Ectodermal cell (in vitro differentiated cells): ENCODE measurements at regions not wholly inside any gene's neighbourhood (a gene's known extent, or its start where the extent isn't known, plus 50 kb on each side); places are given as distances from the start of the nearest gene placed in this dataset.

Experiments
- H3K27ac ChIP-seq: 2 replicates; pipeline ENCODE4 v1.7.0; 2013; ENCODE audit warnings: mild to moderate bottlenecking, low read depth, low read length; ENCODE audit not compliant: insufficient read depth, poor library complexity, severe bottlenecking
- H3K27me3 ChIP-seq: 2 replicates; pipeline ENCODE4 v1.7.0; 2013; ENCODE audit warnings: mild to moderate bottlenecking, low read length; ENCODE audit not compliant: insufficient read depth, control insufficient read depth, poor library complexity, severe bottlenecking
- H3K36me3 ChIP-seq: one replicate; pipeline ENCODE4 v1.7.0; 2013; ENCODE audit warnings: low read length; ENCODE audit not compliant: control insufficient read depth, insufficient read depth
- H3K4me1 ChIP-seq: one replicate; pipeline ENCODE4 v1.7.0; 2013; ENCODE audit warnings: low read length; ENCODE audit not compliant: control insufficient read depth, insufficient read depth
- H3K4me3 ChIP-seq: 2 replicates; pipeline ENCODE4 v1.7.0; 2013; ENCODE audit warnings: low read depth, low read length, control low read depth; ENCODE audit not compliant: insufficient read depth
- H3K9me3 ChIP-seq: 2 replicates; pipeline ENCODE4 v1.7.0; 2013; ENCODE audit warnings: mild to moderate bottlenecking, low read length, moderate library complexity; ENCODE audit not compliant: control insufficient read depth
- WGBS, 2 experiments: methylation state at CpG; one replicate each; pipeline ENCODE4 v1.1.7; 2013; ENCODE audit warnings: missing lambda C conversion rate in 2 of 2; 5-methylcytosine and 5-hydroxymethylcytosine counted together

- WGBS, 2 experiments = 93 to 95% methylated on average over 3 of the region's 3 CpGs
- no peaks in the 10 kb centered on the region for H3K27me3 ChIP-seq
- no peak overlapping the region for H3K27ac ChIP-seq
- H3K4me1 ChIP-seq = no peaks in the 10 kb centered on the region
- H3K4me3 ChIP-seq = no peak overlapping the region
- H3K9me3 ChIP-seq = no peaks in the 10 kb centered on the region
- H3K36me3 ChIP-seq = no peaks in the 10 kb centered on the region
Observed at GRCh38 chr5:2681476-2681875, 70.0 kb downstream of the IRX2 start.

GRCh38 chr5:2680979-2681378 is 70.5 kb downstream of the IRX2 start:
- Histone ChIP-seq H3K36me3 (no peaks in the 10 kb centered on the region), H3K9me3 (no peaks in the 10 kb centered on the region), H3K4me1 (no peaks in the 10 kb centered on the region), H3K27ac (no peak overlapping the region), H3K4me3 (no peak overlapping the region), H3K27me3 (no peaks in the 10 kb centered on the region)
- WGBS, 2 experiments = 96 to 98% methylated on average over 2 of the region's 2 CpGs

- H3K9me3 ChIP-seq = no peaks in the 10 kb centered on the region
- H3K27me3 ChIP-seq = no peaks in the 10 kb centered on the region
- H3K36me3 ChIP-seq = no peaks in the 10 kb centered on the region
- no peak overlapping the region for H3K4me3 ChIP-seq
- no peak overlapping the region for H3K27ac ChIP-seq
- H3K4me1 ChIP-seq = no peaks in the 10 kb centered on the region
- 91 to 92% methylated on average over 2 of the region's 2 CpGs for WGBS, 2 experiments
Observed at GRCh38 chr5:2677689-2678088, 73.8 kb downstream of the IRX2 start.

GRCh38 chr5:2675548-2675947 is 75.9 kb downstream of the IRX2 start:
- WGBS, 2 experiments = 94 to 95% methylated on average over 7 of the region's 7 CpGs
- no peak overlapping the region for H3K4me3 ChIP-seq

GRCh38 chr5:2674456-2674855 is 77.0 kb downstream of the IRX2 start:
- H3K9me3 ChIP-seq = no peaks in the 10 kb centered on the region
- no peak overlapping the region for H3K27ac ChIP-seq
- H3K36me3 ChIP-seq = no peaks in the 10 kb centered on the region
- H3K4me1 ChIP-seq = peaks cover 4% of the 10 kb centered on the region
- no peak overlapping the region for H3K4me3 ChIP-seq
- no peaks in the 10 kb centered on the region for H3K27me3 ChIP-seq
- WGBS, 2 experiments = 94 to 97% methylated on average over 3 of the region's 3 CpGs

More at GRCh38 chr5:2675548-2675947, 75.9 kb downstream of the IRX2 start:
- Histone ChIP-seq H3K27me3 (no peaks in the 10 kb centered on the region), H3K9me3 (no peaks in the 10 kb centered on the region), H3K36me3 (no peaks in the 10 kb centered on the region), H3K4me1 (peaks cover 4% of the 10 kb centered on the region), H3K27ac (no peak overlapping the region)

- H3K36me3 ChIP-seq = no peaks in the 10 kb centered on the region
- no peaks in the 10 kb centered on the region for H3K27me3 ChIP-seq
- H3K4me1 ChIP-seq = peaks cover 11% of the 10 kb centered on the region
- H3K4me3 ChIP-seq = no peak overlapping the region
- no peaks in the 10 kb centered on the region for H3K9me3 ChIP-seq
- H3K27ac ChIP-seq = no peak overlapping the region
- WGBS, 2 experiments = 85 to 88% methylated on average over 13 to 14 of the region's 14 CpGs
Observed at GRCh38 chr5:2670940-2671339, 80.5 kb downstream of the IRX2 start.

- Histone ChIP-seq H3K36me3 (no peaks in the 10 kb centered on the region), H3K4me1 (peaks cover 13% of the 10 kb centered on the region), H3K27me3 (no peaks in the 10 kb centered on the region), H3K27ac (no peak overlapping the region), H3K4me3 (no peak overlapping the region), H3K9me3 (no peaks in the 10 kb centered on the region)
- WGBS, 2 experiments = 85 to 88% methylated on average over 16 of the region's 16 CpGs
Observed at GRCh38 chr5:2669913-2670312, 81.6 kb downstream of the IRX2 start.

GRCh38 chr5:2669259-2669658 is 82.2 kb downstream of the IRX2 start:
- WGBS, 2 experiments = 90 to 91% methylated on average over 4 of the region's 4 CpGs
- H3K27ac ChIP-seq = no peak overlapping the region
- H3K4me3 ChIP-seq = no peak overlapping the region
- no peaks in the 10 kb centered on the region for H3K36me3 ChIP-seq
- H3K27me3 ChIP-seq = no peaks in the 10 kb centered on the region
- H3K4me1 ChIP-seq = peaks cover 13% of the 10 kb centered on the region
- H3K9me3 ChIP-seq = no peaks in the 10 kb centered on the region

- no peaks in the 10 kb centered on the region for H3K9me3 ChIP-seq
- no peak overlapping the region for H3K4me3 ChIP-seq
- WGBS, 2 experiments = 18 to 19% methylated on average over 10 of the region's 11 CpGs
- no peaks in the 10 kb centered on the region for H3K27me3 ChIP-seq
- no peaks in the 10 kb centered on the region for H3K36me3 ChIP-seq
- H3K4me1 ChIP-seq = peaks cover 13% of the 10 kb centered on the region
- no peak overlapping the region for H3K27ac ChIP-seq
Observed at GRCh38 chr5:2666081-2666480, 85.4 kb downstream of the IRX2 start.

- peaks cover 19% of the 10 kb centered on the region for H3K4me1 ChIP-seq
- H3K9me3 ChIP-seq = no peaks in the 10 kb centered on the region
- 75 to 82% methylated on average over 3 of the region's 3 CpGs for WGBS, 2 experiments
- H3K27ac ChIP-seq = no peak overlapping the region
- H3K27me3 ChIP-seq = no peaks in the 10 kb centered on the region
- H3K36me3 ChIP-seq = no peaks in the 10 kb centered on the region
- no peak overlapping the region for H3K4me3 ChIP-seq
Observed at GRCh38 chr5:2663489-2663888, 88.0 kb downstream of the IRX2 start.

- Histone ChIP-seq H3K36me3 (no peaks in the 10 kb centered on the region), H3K4me1 (peaks cover 10% of the 10 kb centered on the region), H3K27me3 (no peaks in the 10 kb centered on the region), H3K9me3 (no peaks in the 10 kb centered on the region), H3K27ac (no peak overlapping the region), H3K4me3 (no peak overlapping the region)
- 39 to 42% methylated on average over 3 to 8 of the region's 8 CpGs for WGBS, 2 experiments
Observed at GRCh38 chr5:2660315-2660714, 91.2 kb downstream of the IRX2 start.
